ENCODE measurements at regions not wholly inside any gene's neighbourhood (a gene's known extent, or its start where the extent isn't known, plus 50 kb on each side); places are given as distances from the start of the nearest gene placed in this dataset.

DNA sequence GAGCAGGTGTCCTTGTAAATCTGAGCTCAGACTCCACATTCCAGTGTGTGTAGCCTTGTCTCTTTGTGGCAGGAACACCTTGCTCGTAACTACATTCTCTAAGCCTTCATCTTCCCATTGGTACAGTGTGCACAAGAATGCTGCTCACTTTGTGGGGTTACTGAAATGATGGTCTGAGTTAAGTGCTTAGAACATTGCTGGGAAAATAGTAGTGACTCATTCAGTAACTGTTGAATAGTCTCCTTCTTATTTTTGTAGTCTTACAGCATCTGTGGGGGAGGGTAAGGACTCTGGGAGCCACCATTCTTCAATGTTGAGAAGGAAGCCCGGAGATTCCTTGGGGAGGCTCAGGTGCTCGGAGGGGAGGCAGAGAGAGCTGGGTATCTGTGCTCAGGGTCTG lies 236.0 kb upstream of the HDAC4 start:
- H3K27ac ChIP-seq = no peak overlapping the region
- no peak for TF ChIP-seq ZFX (IDR thresholded peaks at IDR 0.05; ENCODE audit: borderline replicate concordance)
- TF ChIP-seq, protein P1, sequence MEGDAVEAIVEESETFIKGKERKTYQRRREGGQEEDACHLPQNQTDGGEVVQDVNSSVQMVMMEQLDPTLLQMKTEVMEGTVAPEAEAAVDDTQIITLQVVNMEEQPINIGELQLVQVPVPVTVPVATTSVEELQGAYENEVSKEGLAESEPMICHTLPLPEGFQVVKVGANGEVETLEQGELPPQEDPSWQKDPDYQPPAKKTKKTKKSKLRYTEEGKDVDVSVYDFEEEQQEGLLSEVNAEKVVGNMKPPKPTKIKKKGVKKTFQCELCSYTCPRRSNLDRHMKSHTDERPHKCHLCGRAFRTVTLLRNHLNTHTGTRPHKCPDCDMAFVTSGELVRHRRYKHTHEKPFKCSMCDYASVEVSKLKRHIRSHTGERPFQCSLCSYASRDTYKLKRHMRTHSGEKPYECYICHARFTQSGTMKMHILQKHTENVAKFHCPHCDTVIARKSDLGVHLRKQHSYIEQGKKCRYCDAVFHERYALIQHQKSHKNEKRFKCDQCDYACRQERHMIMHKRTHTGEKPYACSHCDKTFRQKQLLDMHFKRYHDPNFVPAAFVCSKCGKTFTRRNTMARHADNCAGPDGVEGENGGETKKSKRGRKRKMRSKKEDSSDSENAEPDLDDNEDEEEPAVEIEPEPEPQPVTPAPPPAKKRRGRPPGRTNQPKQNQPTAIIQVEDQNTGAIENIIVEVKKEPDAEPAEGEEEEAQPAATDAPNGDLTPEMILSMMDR (IDR thresholded peaks at IDR 0.05) = no peak

DNA sequence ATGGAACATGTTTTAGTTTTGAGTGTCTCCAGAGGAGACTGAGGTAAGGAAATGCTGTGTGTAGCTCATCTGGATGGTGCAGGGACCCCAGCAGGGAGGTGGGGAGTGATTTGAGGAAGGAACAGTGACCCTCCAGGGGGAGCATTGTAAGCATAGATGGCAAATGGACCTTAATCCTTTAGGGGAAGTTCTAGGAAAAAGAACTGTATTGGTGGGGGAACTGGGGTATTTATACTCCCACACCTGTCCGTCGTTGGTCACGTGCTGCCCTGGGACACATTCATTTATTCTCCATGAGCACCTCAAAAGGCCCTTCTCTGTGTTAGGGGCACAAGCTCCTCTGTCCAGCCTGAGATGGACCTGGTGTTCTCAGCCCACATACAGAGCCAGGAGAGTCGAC lies 233.9 kb upstream of the HDAC4 start:
- H3K27ac ChIP-seq = no peak overlapping the region
- TF ChIP-seq ZFX (IDR thresholded peaks at IDR 0.05; ENCODE audit: borderline replicate concordance) = no peak
- TF ChIP-seq, protein P1 (IDR thresholded peaks at IDR 0.05) = no peak

DNA sequence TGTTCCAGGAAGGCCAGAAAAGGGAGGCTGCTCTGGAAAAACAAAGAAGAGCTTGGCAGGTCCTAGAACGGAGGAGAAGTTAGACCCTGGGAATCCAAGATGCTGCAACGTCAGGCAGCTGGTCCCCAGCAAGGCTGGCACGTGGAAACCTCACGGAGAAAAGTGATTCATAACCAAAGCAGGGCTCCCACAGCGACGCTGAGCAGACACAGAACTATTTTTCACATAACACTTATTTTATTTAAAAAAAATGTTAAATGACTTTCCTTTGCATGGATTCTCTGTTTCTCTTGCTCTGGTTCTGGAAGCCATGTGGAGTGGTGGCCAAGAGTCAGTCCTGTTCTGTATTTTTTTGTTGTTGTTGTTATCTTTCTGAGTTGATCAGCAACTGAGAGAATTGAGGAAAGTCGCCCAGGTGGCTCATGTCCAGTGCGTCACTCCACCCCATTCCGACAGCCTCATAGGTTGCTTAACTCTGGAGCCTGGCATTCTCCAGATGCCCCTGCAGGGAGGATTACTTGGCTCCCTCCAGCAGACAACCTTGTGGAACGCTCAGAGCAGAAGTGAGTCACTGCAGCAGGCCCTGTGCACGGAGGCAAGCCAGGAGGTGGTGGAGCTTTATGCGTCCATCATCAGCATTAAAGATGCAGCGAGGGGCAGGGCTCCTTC lies 229.9 kb upstream of the HDAC4 start:
- TF ChIP-seq, protein P1 (IDR thresholded peaks at IDR 0.05) = no peak
- TF ChIP-seq ZFX (IDR thresholded peaks at IDR 0.05; ENCODE audit: borderline replicate concordance) = no peak
- H3K27ac ChIP-seq = no peak overlapping the region

DNA sequence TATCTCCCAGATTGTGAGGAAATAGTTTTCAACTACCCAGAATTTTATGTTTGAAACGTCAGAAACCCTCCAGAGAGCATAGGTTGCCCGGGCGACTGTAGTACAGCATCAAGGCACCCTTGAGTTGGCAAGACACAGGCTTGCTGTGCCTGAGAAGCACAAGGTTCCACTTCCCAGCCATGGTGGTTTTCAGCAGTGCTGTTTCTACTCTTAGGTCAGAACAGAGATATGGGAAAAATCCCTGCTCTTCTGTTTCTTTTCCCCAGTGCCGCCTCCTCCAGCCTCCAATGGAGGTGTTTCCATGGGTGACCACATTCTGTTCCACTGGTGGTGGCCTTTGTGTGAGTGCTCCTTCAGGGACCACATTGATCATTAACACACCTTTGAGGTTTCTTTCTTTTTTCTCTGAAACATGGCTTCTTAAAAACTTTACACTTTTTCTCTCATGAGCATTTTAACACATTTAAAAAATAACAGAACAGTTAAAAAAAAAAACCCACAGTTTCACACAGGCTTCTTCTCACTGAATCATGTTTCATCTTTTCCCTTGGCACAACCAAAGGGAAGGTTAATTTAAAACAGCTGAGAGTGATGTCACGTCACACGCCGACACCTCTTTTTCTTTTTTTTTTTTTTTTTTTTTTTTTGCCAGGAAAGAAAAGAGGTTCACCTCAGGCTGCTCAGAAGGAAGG lies 229.3 kb upstream of the HDAC4 start:
- no peak overlapping the region for H3K27ac ChIP-seq
- TF ChIP-seq, protein P1 (IDR thresholded peaks at IDR 0.05) = no peak
- no peak for TF ChIP-seq ZFX (IDR thresholded peaks at IDR 0.05; ENCODE audit: borderline replicate concordance)

DNA sequence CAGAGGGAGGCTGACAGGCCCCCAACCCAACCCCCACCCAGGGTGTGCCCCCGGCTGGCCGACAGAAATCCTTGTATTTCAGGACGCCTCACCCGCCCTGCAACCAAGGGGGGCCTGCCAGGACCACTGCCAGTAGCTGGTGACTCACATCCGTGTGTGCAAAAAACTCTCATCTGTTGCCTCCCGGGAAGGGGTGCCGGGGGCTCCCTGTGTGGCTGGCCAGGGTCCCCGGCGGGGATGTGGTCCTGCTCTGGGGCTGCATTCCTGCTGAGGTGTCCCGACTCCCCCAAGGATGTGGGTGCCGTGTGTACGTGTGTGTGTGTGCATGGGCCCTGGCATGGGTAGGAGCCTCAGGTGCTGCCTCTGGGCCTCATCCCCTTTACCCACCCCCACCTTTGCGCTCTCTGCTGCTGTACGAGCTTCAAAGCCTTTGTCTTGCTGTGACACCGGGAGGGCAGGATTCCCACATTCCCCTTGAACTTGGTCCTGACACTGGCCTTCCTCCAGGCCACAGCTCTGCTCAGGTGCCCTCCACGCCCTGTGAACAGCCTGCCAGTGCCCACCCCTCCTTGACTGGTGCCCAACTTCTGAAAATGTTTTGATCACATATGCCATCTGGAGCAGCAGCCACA lies 226.3 kb upstream of the HDAC4 start:
- no peak overlapping the region for H3K27ac ChIP-seq
- TF ChIP-seq, protein P1 (IDR thresholded peaks at IDR 0.05) = no peak
- no peak for TF ChIP-seq ZFX (IDR thresholded peaks at IDR 0.05; ENCODE audit: borderline replicate concordance)

DNA sequence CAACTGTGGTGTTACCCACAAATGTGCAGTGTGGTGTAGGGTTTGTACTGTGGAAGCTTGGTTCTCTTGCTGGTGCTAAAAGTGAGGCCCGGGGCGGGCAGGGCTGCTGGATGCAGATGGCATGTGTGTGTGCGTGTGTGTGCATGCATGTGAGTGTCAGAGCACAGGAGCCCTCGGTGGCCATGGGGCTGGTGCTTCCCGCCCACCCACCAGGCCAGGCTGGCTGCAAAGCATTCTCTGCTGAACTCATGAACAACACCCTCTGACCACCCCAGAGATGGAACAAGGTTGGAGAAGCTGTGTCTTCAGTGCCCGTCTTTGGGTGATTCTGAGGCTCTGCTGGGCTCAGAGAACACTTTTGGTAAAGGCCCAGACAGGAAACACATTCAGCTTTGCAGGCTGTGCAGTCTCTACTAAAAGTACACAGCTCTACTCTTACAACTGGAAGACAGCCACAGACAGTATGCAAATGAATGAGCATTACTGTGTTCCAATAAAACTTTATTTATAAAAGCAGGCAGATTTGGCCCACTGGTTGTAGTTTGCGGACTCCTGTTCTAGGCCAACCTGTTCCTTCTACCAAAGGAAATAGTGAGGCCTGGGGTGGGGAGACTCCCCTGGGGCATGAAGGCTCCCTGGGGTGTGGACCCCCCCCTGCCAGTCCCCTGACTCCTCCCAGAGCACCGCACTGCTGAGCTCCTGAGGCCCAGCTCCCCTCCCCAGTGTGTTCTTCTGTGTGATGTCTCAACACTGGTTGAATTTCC lies 225.3 kb upstream of the HDAC4 start:
- no peak for TF ChIP-seq ZFX (IDR thresholded peaks at IDR 0.05; ENCODE audit: borderline replicate concordance)
- TF ChIP-seq, protein P1 (IDR thresholded peaks at IDR 0.05) = no peak
- no peak overlapping the region for H3K27ac ChIP-seq

All from 22Rv1 (cell line).